HL-60/S4 treated with phorbol 12-myristate 13-acetate at 8.2 ng/mL for 4 days and 3 days (cell line): ENCODE measurements at regions not wholly inside any gene's neighbourhood (a gene's known extent, or its start where the extent isn't known, plus 50 kb on each side); places are given as distances from the start of the nearest gene placed in this dataset.

Source experiments
- in situ Hi-C: fragments of 300-500 bp; cut with MboI; formaldehyde crosslinking; loops from 2 replicates; pipeline ENCODE4 v1.15.0; 2022; ENCODE audit warnings: low sequenced_read_pairs

DNA sequence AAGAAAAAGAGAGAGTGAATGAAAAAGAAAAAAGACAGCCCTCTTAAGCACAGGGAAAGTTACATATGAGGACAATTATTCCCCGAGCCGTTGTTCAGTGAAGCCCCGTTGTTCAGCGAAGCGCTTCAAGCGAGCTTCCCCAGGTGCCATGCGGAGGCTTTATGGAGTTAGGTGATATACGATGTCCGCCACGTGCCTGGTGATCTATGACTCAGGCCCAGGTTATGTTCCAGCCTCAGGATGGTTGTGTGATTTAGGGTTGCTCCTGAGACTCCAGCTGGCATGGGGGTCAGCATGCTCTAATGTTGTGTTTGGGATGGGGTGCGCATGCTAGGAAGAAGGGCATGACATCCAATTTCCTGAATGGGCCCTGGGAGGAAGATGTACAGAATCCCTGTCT is 365.6 kb downstream of the CDK5RAP2 start:
- in situ Hi-C loops, result no loop called here

DNA sequence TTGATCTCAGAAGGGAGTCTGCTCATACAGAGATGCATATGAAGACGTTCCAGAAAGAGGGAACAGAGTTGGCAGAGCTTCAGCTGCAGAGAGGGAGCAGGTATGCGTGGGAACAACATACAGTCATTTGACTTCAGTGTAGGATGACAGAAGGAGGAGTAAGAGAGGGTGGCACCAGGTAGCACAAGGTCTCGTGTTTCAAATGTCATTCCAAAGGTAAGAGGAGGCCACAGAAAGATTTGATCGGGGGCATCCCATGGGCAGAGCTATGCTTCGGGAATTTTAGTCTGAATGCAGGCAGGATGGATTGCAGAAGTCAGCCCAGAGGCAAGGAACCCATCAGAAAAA is 367.1 kb downstream of the CDK5RAP2 start:
- in situ Hi-C loops, result no loop called here

DNA sequence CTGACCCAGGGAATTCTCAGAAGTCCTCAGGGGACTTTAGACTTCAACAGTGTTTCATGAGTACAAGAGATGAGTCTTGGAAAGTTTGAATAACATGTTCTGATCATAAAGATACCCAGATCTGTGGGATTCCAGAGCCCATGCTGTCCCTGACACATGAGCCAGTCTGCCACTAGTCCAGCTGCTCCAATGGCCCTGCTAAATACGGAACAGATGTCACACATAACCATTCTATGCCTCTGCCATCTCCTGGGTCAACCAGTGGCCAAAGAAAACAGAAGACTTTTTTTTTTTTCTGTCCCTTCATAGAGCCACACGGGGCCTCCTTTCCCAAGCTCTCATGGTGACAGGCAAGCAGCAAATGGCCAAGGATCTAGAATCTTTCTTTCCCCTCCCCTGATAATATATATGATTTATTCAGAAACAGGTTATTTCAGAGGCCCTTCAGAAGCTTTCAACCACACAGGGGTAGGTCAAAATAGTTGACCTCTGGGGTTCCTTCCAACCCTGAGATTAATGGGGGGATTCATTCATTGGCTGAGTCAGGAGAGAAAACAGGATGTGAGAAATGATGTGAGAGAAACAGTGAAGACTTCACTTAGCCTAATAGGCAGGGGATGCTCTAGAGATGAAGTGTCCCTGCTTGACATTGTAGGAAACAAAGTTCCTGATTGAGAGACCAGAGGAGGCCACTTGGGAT is 367.7 kb downstream of the CDK5RAP2 start:
- in situ Hi-C loops, result no loop called here

DNA sequence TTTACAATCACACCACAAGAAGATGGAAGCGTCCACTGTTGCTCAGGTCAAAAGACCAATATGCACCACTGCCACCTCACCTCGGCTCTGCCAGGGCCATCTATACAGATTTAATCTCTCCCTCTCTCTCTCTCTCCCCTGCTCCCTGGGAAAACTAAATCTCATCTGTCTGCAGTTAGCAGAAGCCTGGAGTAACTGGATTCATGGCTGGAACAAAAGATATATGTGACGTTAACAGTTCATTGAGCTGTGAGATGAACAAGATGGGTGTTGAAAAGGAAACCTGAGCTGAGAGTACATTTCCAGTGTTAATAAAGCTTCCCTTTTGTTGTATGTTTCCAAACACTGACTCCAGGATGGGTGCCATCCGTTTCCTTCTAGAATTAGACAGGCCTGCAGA is 369.7 kb downstream of the CDK5RAP2 start:
- in situ Hi-C loops, result no loop called here

DNA sequence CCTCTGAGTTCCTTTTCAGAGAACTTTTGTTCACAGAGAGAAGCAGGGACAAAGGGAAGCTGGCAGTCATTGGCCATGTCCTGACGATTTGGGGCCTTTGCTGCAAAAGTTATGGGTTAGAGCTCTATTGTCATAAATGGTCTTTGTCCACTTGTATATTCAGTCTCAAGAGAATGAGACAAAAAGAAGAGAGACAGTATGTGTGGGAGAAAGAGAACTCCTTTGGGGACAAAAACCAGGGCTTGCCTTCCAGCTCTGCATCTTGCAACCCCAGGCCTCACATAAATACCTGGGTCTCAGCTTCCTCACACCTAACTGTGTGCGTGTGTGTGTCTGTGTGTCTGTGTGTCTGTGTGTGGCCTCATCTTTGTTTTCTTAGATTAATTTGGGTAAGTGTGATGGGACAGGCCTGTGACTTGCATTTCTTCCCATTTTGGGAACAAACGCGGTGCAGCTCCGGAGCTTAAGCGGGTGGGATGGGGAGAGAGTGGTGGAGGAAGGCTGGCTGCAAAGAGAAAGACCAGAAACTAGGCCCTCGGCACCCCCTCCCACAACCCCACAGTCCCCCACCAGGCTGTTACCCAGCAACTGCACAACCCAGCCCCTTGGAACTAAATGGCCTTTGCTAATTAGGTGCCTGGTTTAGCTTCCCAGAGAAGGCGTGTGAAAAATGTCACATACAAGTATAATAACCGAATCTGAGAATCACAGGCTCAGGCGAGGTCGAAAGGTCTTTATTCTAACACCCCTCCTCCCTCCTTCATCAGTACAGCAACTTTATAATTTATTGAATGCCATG is 376.9 kb downstream of the CDK5RAP2 start:
- in situ Hi-C loops, result no loop called here

DNA sequence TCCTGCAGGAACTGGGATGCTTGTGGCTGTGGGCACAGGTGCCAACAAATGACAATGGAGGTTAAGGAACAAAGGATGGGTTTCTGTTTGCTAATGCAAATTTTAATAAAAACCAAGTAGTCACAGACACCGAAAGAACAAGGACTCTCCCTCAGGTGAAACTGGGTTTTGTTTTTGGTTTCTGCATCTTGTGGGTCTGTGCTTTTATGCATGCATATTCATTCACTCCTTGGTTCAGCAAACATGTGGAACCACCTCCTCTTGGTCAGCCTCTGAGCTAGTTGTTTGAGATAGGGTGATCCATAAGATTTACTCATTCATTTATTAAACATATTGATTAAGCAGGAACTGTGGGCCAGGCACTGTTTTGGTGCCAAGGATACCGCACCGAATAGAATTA is 381.9 kb downstream of the CDK5RAP2 start:
- in situ Hi-C loops, result no loop called here

DNA sequence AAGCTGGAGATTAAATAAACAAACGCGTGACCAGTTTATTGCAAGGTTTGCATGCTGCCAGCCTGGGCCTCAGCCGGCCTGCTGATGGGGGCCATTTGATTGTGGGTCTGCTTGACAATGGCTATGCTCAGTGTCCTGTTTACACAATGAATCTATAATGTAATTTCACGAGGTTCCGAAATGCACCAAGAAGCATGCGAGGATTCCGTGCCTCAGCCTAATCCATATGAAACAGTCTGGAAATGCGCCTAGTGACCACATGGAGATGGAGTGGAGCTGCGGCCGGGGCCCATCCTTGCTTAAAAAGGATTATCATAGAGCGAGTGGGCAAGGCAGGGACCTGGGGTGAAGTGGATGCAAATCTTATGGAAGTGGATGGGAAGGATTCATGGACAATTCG is 382.4 kb downstream of the CDK5RAP2 start:
- in situ Hi-C loops, result no loop called here

DNA sequence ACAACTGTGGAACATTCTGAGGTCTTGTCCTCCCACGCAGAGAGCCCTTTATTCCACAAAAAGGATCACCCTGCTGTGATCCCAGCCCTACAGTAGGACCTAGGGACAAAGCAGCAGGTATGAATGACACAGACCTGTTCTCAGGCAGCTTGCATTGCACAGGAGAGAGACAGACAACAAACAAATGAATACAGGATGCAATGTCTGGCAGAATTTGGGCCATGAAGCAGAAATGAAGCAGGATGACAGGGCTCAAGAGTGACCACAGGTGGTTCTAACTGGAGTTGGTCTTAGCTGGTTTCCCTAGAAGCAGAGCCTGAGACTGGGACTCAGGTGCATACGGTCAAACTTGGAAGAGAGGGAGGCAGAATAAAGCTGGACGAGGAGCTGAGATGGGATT is 388.8 kb downstream of the CDK5RAP2 start:
- in situ Hi-C loops, result no loop called here

DNA sequence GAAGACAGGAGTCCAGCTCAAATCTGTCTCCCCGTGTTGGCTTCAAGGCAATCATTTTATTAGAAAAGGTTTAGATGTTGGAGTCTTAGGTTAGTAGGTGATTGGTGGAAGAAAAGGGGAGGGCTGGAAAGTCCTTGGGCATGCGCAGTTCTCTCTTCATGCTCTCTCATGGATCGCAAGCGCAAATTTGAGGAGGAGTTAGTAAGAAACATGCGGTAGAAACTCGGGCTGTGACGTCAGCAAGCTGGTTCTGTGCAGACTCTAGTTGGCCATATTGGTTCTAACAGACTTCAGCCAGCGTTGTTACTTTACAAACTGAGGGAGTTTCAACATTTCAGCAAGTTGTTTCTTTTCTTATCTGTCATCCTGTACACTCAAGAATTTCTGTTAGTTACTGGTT is 392.2 kb downstream of the CDK5RAP2 start:
- in situ Hi-C loops, result no loop called here

DNA sequence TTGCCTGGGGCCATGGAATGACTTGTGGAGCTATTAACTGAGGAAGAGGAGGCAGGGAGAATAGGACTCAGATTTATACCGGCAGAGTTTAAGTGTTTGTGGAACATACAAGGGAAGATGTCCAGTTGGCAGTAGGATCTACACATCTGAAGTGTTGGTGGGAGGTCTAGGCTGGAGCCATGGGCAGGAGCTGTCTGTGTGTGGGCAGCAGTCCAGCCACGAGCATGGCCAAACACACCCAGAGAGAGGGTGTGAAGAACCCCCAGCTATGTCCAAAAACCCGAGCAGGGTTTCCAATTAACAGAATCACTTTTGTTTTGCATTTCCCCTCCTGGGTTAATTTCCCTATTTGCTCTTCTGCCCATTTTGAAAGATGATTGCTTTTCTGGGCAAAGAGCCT is 393.7 kb downstream of the CDK5RAP2 start:
- in situ Hi-C loops, result no loop called here

DNA sequence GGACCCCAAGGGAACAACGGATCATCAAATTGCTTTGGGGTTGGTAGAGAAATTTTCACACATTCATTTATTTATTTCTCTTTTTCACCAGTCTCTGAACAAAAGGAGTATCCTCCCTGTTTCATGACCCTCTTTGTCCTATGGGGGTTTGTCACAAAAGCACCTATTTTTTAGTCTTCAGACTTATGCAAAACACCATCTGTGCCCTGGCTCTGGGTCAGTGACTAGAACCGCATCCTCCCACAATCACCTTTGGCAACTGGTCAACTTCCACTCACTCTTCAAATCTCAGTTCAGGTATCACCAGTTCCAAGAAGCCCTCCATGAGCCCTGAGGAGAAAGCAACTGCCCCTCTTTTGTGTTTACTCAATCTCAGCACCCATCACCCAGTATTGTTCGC is 395.7 kb downstream of the CDK5RAP2 start:
- in situ Hi-C loops, result no loop called here

DNA sequence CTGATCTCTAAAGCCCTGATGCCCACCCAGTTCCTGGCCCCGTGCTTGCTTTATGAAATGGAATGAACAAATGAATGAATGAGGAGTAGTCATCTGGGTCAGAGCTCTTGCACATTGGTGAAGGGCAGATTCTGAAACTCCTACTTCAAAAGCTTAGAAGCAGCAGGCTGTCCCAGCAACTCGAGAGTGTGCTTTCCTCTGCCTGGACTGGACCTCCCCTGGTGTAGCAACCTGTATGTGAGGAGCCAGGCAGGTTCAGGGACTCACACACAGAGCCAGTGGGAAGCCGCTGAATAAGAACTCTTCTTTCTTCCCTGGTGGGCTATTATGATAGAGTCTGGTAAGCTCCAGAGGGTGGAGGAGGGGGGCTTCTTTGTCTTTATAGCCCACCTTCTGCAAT is 396.4 kb downstream of the CDK5RAP2 start:
- in situ Hi-C loops, result no loop called here

DNA sequence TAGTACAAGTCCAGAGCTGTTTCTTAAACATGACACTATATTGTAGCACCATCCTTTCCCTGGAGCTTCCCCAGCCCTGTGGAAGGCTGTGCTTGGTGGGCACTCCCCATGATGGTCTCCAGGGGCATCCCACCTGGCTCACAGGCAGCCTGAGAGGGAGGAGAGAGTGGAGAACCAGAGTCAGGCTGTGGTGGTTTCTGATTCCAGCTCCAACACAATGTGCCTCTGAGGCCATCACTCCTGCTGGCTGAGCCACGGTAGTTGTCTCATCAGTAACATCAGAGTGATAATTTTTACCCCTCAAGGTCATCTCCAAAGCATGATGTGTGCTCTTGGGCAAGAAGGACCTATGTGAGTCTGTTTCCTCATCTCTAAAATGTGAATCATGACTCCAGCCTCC is 398.0 kb downstream of the CDK5RAP2 start:
- in situ Hi-C loops, result no loop called here

DNA sequence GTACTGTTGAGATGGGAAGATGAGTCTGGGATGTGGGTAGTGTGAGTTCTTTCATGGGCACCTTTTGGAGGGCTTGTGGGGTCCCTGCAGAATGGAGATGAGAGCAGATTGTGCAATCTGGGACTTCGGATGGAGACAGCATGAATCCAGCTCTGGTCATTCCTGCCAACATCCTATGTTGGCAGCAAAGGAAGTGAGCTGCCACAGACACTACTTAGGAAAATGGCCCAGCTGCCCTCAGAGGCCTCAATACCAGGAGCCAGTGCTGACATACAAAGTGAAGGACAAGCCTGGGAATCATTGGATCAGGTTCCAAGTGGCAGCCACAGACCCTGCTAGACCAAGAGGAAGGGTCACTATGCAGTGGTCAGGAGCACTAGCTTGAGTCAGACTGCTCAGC is 402.8 kb downstream of the CDK5RAP2 start:
- in situ Hi-C loops, result no loop called here

DNA sequence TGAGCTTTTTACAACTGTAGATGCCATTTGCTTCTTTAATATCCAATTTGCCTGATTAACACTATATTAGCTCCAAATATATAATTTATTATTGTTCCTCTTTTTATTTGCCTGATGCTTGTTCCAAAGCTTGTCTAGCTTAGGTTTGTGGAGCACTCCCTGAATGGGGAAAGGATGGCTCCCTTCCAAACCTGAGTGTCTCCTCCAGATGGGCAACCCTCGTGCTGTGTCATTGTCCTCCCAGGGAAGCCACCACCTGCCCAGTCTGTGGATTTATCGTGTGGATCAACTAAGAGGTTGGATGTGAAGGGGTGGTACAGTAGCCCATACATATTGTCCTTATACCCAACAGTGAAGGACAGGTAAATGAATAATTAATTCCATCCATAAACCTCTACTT is 404.9 kb downstream of the CDK5RAP2 start:
- in situ Hi-C loops, result no loop called here

DNA sequence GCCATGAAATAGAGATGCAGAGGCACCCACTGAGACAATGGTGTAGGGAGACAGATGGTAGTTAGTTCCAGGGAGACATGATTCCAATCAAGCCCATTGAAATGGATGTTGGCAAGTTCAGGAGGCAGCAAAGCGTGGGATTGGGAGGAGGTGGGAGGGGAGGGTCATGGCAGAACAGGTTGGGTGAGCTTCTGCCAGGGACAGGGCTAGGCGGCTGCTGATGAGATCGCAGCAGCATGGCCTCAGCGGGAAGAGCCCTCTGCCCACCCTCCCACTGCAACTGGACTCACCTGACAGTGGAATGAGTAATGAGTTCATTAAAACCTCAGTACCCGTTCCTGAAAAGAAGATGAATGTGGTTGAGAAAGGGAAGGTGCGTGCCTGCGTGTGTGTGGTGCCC is 418.2 kb downstream of the CDK5RAP2 start:
- in situ Hi-C loops, result no loop called here

DNA sequence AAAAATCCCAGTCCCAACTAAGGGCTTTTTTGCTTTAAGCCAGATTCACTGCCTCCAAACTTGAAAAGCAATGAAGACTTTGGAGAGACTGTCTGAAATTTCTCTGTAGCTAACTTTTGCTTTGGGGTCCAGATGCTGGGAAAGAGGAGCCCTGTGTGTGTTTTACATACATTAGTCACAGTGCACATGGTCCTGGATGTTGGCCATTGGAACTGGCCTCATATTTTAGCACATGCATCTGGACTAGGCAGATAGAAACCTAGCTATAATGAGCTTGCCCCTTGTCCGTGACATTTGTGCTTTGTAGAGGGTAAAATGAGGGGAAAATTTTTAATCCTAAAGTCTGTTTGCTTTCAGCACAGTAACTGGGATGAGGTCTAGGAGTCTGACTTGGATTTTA is 421.7 kb downstream of the CDK5RAP2 start:
- in situ Hi-C loops, result no loop called here

DNA sequence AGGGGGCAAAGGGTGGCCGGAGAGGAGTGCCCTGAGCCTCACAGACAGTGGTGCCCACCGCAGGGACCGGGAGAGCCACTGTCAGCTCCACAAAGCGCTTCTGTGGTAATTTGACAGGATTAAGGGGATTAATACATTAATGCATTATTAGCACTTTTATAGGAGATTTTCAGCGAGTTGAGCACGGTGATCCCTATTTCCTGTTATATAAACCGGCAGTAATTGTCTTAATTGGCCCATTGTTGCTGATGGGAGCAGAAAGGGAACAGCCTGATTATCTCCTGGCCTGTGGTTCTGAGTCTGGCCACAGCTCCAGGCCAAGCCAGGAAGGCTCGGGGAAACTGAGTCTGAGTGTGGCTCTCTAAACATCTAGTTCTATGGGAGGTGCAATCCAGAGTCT is 423.6 kb downstream of the CDK5RAP2 start:
- in situ Hi-C loops, result no loop called here

DNA sequence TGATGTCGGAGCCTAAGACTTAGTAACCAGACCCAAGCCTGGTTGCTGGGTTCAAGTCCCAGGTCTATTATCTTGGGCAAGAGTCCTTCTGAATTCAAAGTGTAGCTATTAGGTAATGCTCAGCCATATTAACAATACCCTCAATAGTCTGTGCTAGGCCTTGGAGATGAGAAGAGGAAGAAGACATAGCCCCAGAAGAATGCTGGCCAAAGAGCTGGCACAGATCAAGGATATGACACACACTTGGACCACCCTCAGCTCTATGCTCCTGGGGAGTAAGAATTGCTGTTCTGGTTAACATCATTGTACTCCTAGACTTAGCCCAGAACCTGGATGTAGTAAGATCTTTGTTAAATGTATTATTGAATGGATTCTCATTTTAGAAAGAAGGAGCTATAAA is 426.7 kb downstream of the CDK5RAP2 start:
- in situ Hi-C loops, result no loop called here

DNA sequence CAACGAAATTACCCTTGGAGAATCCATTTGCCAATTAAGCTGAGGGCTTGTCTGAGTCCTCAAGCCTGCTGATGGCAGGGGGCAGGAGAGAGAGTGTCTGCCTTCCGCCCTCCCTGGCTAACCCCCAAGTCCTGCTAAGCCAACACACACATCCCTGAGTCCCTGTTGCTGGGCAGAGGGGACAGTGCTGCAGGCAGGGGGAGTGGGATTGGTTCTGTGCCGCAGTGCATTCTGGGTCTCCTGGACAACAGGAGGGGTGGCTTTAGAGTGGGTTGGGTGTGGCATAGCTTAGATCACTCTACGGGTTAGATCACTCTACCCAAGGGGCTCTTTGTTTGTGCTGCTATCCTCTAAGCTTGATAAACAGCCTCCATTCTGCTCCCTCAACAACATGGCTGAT is 427.7 kb downstream of the CDK5RAP2 start:
- in situ Hi-C loops, result no loop called here

DNA sequence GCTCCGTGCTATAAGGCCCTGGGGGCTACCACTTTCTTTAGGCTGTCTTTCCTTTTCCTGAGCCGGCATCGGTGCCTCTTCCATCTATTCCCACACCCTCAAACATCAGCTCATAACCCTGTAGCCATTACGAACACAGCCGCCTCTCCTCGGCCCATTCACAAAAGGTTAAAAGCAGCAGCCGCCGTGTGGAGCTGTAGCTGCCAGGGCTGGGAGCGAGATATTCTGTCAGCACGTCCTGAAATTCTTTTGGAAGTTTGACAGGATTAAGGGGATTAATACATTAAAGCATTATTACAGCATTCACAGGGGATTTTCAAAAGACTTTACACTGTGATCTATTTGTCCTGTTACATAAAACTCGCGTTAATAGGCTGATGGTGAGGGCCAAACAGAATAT is 428.2 kb downstream of the CDK5RAP2 start:
- in situ Hi-C loops, result no loop called here

DNA sequence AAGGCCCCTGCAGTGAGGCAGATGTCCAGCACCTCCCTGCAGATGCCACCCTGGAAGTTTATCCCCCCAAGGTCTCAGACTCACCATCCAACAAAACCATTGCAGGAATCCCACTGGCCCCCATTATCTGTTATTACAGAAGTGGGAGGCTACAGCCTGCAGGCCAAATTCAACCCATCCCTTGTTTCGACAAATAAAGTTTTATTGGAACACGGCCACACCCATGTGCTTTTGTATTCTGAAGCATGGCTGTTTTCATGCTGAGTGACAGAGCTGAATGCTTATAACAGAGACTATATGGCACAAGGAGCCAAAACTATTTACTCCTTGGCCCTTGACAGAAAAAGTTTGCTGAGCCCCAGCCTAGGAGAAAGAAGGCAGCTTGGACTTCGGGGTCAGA is 428.8 kb downstream of the CDK5RAP2 start:
- in situ Hi-C loops, result no loop called here

DNA sequence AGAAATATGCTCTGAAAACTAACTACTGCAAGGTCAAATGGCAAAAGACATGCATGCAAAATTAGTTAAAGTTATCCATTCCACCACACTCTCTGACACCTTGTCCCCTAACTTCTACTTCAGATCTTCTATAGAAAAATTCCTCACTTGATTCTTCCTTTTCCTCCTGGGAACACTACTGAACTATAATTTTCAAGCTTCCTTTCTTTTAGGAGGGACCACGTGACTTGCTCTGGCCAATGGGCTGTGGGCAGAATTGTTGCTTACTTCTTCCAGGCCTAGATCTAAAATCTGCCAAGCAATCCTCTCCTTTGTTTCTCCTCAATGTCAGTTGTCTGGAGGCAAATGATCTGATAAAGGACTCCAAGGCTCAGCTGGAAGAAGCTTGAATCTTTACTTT is 441.0 kb downstream of the CDK5RAP2 start:
- in situ Hi-C loops, result no loop called here
